ENCODE measurements at regions not wholly inside any gene's neighbourhood (a gene's known extent, or its start where the extent isn't known, plus 50 kb on each side); places are given as distances from the start of the nearest gene placed in this dataset.
A peak's percentile ranks its signal among the peaks of the same experiment; 100 is the strongest.

DNA sequence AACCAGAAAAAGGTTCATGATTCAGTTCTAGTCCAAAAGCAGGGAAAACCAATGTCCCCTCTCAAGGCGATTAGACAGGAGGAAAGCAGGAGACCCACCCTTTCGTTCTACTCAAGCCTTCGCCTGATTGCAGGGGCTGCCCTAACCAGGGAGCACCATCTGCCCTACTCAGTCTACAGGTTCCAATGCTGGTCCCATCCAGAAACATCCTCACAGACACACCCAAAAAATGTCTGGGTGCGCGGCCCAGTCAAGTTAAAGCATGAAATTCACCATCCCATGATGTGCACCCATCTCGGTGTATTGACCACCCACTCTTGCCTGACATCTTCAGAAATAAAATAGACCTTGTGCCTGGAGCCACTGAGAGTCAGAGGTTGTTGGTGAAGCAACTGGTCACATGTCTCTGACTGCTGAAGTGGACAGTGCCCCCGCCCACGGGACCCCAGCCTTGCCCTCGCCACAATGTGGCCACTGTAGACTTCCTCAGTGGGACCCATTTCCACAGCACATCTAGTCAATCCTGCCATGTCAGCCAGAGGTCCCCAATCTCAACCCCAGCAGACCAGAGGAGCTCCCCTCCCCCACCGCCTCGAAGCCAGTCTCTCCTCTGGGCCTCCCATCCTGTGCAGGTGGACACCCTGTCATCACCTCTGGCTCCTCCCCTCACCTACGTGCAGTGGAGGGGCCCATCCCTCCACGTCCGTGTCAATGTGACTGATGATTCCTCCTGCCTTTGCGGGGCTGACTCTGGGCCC, 116.3 kb upstream of the PPP2R2D start:
- DNase-seq (ENCODE audit: low read depth), result no peak
- no peak for TF ChIP-seq CTCF (IDR thresholded peaks at IDR 0.05; ENCODE audit: insufficient read depth, low read depth, low read length, missing control alignments)
- no peak overlapping the region for H3K4me3 ChIP-seq (ENCODE audit: low read depth, low read length)

GRCh38 chr10:131785121-131785460, 115.7 kb upstream of the PPP2R2D start:
- no peak overlapping the region for H3K4me3 ChIP-seq (ENCODE audit: low read depth, low read length)
- no peak for DNase-seq (ENCODE audit: low read depth)
- no peak for TF ChIP-seq CTCF (IDR thresholded peaks at IDR 0.05; ENCODE audit: insufficient read depth, low read depth, low read length, missing control alignments)

GRCh38 chr10:131786756-131787605, 113.8 kb upstream of the PPP2R2D start:
- peak; percentile 37 for DNase-seq (ENCODE audit: low read depth)
- peak; percentile 40 for TF ChIP-seq CTCF (IDR thresholded peaks at IDR 0.05; ENCODE audit: insufficient read depth, low read depth, low read length, missing control alignments)

DNA sequence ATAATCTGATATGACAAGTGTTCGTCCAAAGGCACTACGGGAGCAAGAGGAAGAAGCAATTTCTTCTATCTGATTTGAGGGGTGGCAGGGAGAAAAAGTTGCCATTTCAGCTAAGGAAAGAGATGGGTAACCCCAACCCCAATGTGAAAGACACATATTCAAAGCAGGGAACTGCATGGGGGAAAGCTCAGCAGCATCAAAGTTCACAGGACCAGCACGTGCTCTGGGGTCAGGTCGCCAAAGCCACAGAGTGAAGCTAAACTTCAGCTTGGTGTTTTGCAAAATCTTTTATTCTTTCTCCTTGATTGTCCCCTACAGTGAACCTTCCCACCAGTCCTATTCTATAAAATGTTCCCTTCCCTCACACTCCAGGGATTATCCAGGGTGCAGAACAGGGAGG, 112.8 kb upstream of the PPP2R2D start:
- no peak overlapping the region for H3K4me3 ChIP-seq (ENCODE audit: low read depth, low read length)
- DNase-seq (ENCODE audit: low read depth), result no peak
- no peak for TF ChIP-seq CTCF (IDR thresholded peaks at IDR 0.05; ENCODE audit: insufficient read depth, low read depth, low read length, missing control alignments)

More at GRCh38 chr10:131786756-131787605, 113.8 kb upstream of the PPP2R2D start:
- H3K4me3 ChIP-seq (ENCODE audit: low read depth, low read length), result no peak overlapping the region

GRCh38 chr10:131788386-131788785, 112.4 kb upstream of the PPP2R2D start:
- TF ChIP-seq CTCF (IDR thresholded peaks at IDR 0.05; ENCODE audit: insufficient read depth, low read depth, low read length, missing control alignments), result no peak
- H3K4me3 ChIP-seq (ENCODE audit: low read depth, low read length), result no peak overlapping the region
- DNase-seq (ENCODE audit: low read depth), result no peak

GRCh38 chr10:131789516-131789915, 111.3 kb upstream of the PPP2R2D start:
- H3K4me3 ChIP-seq (ENCODE audit: low read depth, low read length), result no peak overlapping the region
- TF ChIP-seq CTCF (IDR thresholded peaks at IDR 0.05; ENCODE audit: insufficient read depth, low read depth, low read length, missing control alignments), result no peak
- no peak for DNase-seq (ENCODE audit: low read depth)
